Panc1 (cell line): ENCODE measurements at regions not wholly inside any gene's neighbourhood (a gene's known extent, or its start where the extent isn't known, plus 50 kb on each side); places are given as distances from the start of the nearest gene placed in this dataset.

Experiments used
- ATAC-seq: fragments of 200-7000 bp; cut with Tn5 transposase; 2 replicates; pipeline ENCODE4 v1.9.1; 2020; ENCODE audit warnings: mild to moderate bottlenecking, moderate library complexity
- BruUV-seq: library from RNA; stranded (reverse); fragments of 400-500 nt; replicated peaks from 2 replicates; lab custom pipeline; 2021; lab: Mats Ljungman, UMichigan
- CTCF ChIA-PET: fragments of 300-600 bp; sonication (Branson Sonifier 250); formaldehyde crosslinking; loops from one replicate; lab custom pipeline; 2022; ENCODE audit warnings: antibody characterized with exemption; lab: Charles Lee
- POLR2A ChIA-PET: fragments of 300-600 bp; sonication (Branson Sonifier 250); formaldehyde crosslinking; loops from one replicate; lab custom pipeline; 2022; ENCODE audit warnings: antibody characterized with exemption; lab: Charles Lee
- DNase-seq: peaks from one replicate; pipeline ENCODE4 v3.0.0-alpha.2; 2010; ENCODE audit warnings: low read depth, low spot score
- H3K27ac ChIP-seq: 2 replicates; pipeline ENCODE4 v1.5.1; 2011; ENCODE audit warnings: mild to moderate bottlenecking, low read length, inconsistent platforms
- H3K27me3 ChIP-seq: fragments of 200-500 bp; sonication (Bioruptor generic); 2 replicates; pipeline ENCODE4 v1.6.0; 2014; ENCODE audit warnings: low read length, inconsistent platforms; ENCODE audit not compliant: control insufficient read depth, insufficient read depth
- H3K36me3 ChIP-seq: fragments of 200-500 bp; sonication (Bioruptor generic); 2 replicates; pipeline ENCODE4 v1.5.1; 2014; ENCODE audit warnings: inconsistent platforms, mild to moderate bottlenecking, low read length, moderate library complexity; ENCODE audit not compliant: control insufficient read depth, insufficient read depth
- H3K4me1 ChIP-seq: 2 replicates; pipeline ENCODE4 v1.5.1; 2011; ENCODE audit warnings: inconsistent platforms, mild to moderate bottlenecking, low read length, moderate library complexity; ENCODE audit not compliant: control insufficient read depth, insufficient read depth
- H3K4me3 ChIP-seq, 2 experiments: 2 replicates each; pipeline ENCODE4 v1.5.1; 2011 to 2012; ENCODE audit warnings: low read depth in 2 of 2, low read length in 2 of 2, mild to moderate bottlenecking in 2 of 2, inconsistent platforms in 1 of 2, moderate library complexity in 1 of 2
- H3K9me3 ChIP-seq: fragments of 200-500 bp; sonication (Bioruptor generic); 2 replicates; pipeline ENCODE4 v1.5.1; 2014; ENCODE audit warnings: low read depth, mild to moderate bottlenecking, inconsistent platforms, low read length, moderate library complexity; ENCODE audit not compliant: control insufficient read depth, insufficient read depth
- POLR2AphosphoS5 ChIP-seq: IDR thresholded peaks from 2 replicates; pipeline ENCODE4 v1.6.1; 2012; ENCODE audit warnings: mild to moderate bottlenecking, low read depth, low read length, moderate library complexity
- SIN3A ChIP-seq: IDR thresholded peaks from 2 replicates; pipeline ENCODE4 v1.6.1; 2012; ENCODE audit warnings: low read depth, mild to moderate bottlenecking, low read length, moderate library complexity, borderline replicate concordance; ENCODE audit not compliant: insufficient read depth
- TCF7L2 ChIP-seq: IDR thresholded peaks from 2 replicates; pipeline ENCODE4 v1.6.1; 2011; ENCODE audit warnings: mild to moderate bottlenecking, low read depth, low read length, inconsistent platforms
- in situ Hi-C: cut with HindIII; loops from 2 replicates; pipeline ENCODE4 v1.10.0; 2016; ENCODE audit warnings: low sequenced_read_pairs, low pct_unique_long_range_greater_than_20kb
- intact Hi-C: fragments of 100-400 bp; cut with micrococcal nuclease; formaldehyde crosslinking; loops from one replicate; pipeline ENCODE4 v1.10.0; 2022; ENCODE audit not compliant: unreplicated experiment
- TF ChIP-seq, protein P1 (sequence below): fragments of 450-650 bp; IDR thresholded peaks from 2 replicates; pipeline ENCODE4 v1.5.1; 2017; ENCODE audit warnings: mild to moderate bottlenecking
- TF ChIP-seq, protein P2 (sequence below), 2 experiments: IDR thresholded peaks; 2 replicates each; pipeline ENCODE4 v1.6.1; 2011 to 2012; ENCODE audit warnings: low read depth in 2 of 2, control low read depth in 1 of 2, low read length in 1 of 2, mild to moderate bottlenecking in 1 of 2, moderate library complexity in 1 of 2; ENCODE audit not compliant: insufficient read depth in 1 of 2

DNA sequence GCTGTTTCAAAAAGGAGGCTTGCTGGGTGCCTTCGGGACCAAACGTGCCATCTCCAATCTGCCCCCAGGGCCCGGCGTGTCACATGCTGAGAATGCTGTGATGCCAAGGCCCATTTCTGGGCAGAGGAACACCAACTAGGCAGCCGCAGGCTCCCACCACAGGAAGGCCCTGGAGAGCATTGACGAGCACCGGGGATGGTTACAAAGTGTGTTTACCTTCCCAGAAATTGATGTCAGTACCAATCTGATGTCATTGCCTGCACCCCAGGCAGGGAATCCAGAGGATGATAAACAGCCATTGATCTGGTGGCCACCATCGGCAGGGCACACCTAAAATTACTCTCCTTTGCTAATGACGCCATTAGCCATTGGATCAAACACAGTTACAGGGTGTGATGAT lies 418.1 kb upstream of the CDH5 start:
- Histone ChIP-seq H3K27ac (no peak overlapping the region), H3K9me3 (no peaks in the 10 kb centered on the region), H3K36me3 (no peaks in the 10 kb centered on the region), H3K27me3 (no peaks in the 10 kb centered on the region), H3K4me3 (no peak overlapping the region), H3K4me1 (no peaks in the 10 kb centered on the region)
- in situ Hi-C loops (no loop called here), intact Hi-C loops (no loop called here)
- ATAC-seq, result no peak
- no peak for DNase-seq
- ChIA-PET POLR2A (no interaction called here), CTCF (no interaction called here)
- no peak for TF ChIP-seq SIN3A
- TF ChIP-seq, protein P1, sequence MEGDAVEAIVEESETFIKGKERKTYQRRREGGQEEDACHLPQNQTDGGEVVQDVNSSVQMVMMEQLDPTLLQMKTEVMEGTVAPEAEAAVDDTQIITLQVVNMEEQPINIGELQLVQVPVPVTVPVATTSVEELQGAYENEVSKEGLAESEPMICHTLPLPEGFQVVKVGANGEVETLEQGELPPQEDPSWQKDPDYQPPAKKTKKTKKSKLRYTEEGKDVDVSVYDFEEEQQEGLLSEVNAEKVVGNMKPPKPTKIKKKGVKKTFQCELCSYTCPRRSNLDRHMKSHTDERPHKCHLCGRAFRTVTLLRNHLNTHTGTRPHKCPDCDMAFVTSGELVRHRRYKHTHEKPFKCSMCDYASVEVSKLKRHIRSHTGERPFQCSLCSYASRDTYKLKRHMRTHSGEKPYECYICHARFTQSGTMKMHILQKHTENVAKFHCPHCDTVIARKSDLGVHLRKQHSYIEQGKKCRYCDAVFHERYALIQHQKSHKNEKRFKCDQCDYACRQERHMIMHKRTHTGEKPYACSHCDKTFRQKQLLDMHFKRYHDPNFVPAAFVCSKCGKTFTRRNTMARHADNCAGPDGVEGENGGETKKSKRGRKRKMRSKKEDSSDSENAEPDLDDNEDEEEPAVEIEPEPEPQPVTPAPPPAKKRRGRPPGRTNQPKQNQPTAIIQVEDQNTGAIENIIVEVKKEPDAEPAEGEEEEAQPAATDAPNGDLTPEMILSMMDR, result no peak
- no TSS peak for BruUV-seq

DNA sequence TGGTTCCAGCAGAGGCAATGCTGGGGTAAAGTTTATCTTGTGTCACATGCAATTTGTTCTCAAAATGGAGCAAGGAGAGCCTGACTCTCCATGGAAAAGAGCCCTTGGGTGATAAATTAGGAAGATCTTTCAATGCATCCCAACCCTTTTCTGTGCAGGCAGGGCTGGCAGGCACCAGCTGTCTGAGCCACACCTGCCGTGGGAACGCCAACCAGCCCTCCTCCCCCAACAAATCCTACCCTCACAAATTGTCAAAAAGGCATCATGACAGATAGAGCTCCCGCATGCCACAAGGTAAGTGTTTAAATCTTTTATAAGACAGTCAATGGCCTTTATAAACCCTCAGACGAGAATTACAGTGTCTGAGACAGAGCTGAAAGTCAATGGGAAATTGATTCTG lies 418.5 kb upstream of the CDH5 start:
- Histone ChIP-seq H3K9me3 (no peaks in the 10 kb centered on the region), H3K27ac (no peak overlapping the region), H3K27me3 (no peaks in the 10 kb centered on the region), H3K4me1 (no peaks in the 10 kb centered on the region), H3K4me3 (no peak overlapping the region), H3K36me3 (no peaks in the 10 kb centered on the region)
- in situ Hi-C loops (no loop called here), intact Hi-C loops (no loop called here)
- DNase-seq (no peak), ATAC-seq (no peak)
- ChIA-PET POLR2A (no interaction called here), CTCF (no interaction called here)
- TF ChIP-seq SIN3A (no peak), POLR2AphosphoS5 (no peak), TCF7L2 (no peak)
- TF ChIP-seq, protein P1, result no peak
- TF ChIP-seq, protein P2, sequence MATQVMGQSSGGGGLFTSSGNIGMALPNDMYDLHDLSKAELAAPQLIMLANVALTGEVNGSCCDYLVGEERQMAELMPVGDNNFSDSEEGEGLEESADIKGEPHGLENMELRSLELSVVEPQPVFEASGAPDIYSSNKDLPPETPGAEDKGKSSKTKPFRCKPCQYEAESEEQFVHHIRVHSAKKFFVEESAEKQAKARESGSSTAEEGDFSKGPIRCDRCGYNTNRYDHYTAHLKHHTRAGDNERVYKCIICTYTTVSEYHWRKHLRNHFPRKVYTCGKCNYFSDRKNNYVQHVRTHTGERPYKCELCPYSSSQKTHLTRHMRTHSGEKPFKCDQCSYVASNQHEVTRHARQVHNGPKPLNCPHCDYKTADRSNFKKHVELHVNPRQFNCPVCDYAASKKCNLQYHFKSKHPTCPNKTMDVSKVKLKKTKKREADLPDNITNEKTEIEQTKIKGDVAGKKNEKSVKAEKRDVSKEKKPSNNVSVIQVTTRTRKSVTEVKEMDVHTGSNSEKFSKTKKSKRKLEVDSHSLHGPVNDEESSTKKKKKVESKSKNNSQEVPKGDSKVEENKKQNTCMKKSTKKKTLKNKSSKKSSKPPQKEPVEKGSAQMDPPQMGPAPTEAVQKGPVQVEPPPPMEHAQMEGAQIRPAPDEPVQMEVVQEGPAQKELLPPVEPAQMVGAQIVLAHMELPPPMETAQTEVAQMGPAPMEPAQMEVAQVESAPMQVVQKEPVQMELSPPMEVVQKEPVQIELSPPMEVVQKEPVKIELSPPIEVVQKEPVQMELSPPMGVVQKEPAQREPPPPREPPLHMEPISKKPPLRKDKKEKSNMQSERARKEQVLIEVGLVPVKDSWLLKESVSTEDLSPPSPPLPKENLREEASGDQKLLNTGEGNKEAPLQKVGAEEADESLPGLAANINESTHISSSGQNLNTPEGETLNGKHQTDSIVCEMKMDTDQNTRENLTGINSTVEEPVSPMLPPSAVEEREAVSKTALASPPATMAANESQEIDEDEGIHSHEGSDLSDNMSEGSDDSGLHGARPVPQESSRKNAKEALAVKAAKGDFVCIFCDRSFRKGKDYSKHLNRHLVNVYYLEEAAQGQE (IDR thresholded peaks at IDR 0.05; ENCODE audit: insufficient read depth in 1 of 2, low read depth in 2 of 2, low read length in 1 of 2), result no peak
- no TSS peak for BruUV-seq

DNA sequence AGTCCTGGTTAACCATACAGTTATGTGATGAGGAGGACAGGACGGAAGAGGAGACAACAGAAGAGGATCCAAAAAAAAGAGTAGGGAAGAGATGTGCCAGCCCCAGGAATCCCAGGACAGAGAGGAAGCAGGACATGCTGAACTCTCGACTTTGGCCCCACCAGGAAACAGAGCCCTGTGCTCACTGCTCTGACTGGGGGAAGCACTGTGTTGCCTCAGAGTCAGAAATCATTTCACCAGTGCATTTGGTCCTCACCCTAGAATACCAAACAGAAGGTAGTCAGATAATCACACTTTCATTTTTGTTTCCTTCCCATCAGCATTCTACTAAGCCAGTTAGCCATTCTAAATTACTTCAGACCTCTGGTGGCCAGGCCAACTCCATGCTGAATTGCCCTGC lies 421.0 kb upstream of the CDH5 start:
- TF ChIP-seq TCF7L2, result no peak
- no peak for TF ChIP-seq POLR2AphosphoS5
- no peak for TF ChIP-seq SIN3A
- TF ChIP-seq, protein P1, result no peak
- TF ChIP-seq, protein P2 (IDR thresholded peaks at IDR 0.05; ENCODE audit: insufficient read depth in 1 of 2, low read depth in 2 of 2, low read length in 1 of 2), result no peak

More for the DNA sequence above, 421.0 kb upstream of the CDH5 start:
- H3K4me3 ChIP-seq, result no peak overlapping the region
- in situ Hi-C loops, result no loop called here
- intact Hi-C loops, result no loop called here
- DNase-seq, result no peak
- no peaks in the 10 kb centered on the region for H3K36me3 ChIP-seq
- no peaks in the 10 kb centered on the region for H3K9me3 ChIP-seq
- no peak overlapping the region for H3K27ac ChIP-seq
- ChIA-PET CTCF (no interaction called here), POLR2A (no interaction called here)
- ATAC-seq, result no peak
- H3K4me1 ChIP-seq, result no peaks in the 10 kb centered on the region
- BruUV-seq, result no TSS peak
- no peaks in the 10 kb centered on the region for H3K27me3 ChIP-seq
